ENCODE measurements at regions not wholly inside any gene's neighbourhood (a gene's known extent, or its start where the extent isn't known, plus 50 kb on each side); places are given as distances from the start of the nearest gene placed in this dataset.

DNA sequence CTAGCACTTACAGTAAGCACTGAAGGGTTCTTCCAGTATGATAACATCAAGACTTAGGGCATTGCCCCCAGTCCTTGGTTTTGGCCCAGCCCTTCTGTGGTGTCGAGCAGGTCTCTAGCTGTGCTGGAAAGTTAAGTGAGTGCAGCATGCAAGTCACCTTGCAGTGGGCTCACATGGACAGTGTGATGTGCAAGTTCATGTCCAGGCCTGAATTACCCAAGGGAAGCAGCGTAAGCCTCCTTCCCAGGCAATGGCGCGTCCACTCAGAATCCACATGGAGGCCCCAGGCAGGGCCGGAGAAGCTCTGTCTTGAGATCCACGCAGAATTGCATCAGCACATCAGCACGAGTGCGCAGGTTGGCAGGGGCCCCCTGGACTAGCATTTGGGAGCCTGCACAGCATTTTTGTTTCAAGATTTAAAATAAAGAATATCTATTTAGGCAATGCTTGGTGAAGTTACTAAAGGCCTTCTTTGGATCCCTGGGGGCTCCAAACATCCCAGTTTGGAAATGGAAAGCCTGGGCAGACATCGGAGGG, 108.4 kb upstream of the ALDH1B1 start:
- Histone ChIP-seq H3K36me3 (no peaks in the 10 kb centered on the region), H3K27me3 (replicated peaks in 1 of 7) (no peaks in the 10 kb centered on the region), H3K9me3 (no peaks in the 10 kb centered on the region), H3K4me1 (no peaks in the 10 kb centered on the region), H3K27ac (no peak overlapping the region), H3K4me3 (no peak overlapping the region)
- DNase-seq = no peak
- intact Hi-C loops (cut with DNase I; ENCODE audit: low total_unique reads) = no loop called here
- TF ChIP-seq POLR2AphosphoS5 (IDR thresholded peaks at IDR 0.05) (no peak), POLR2A (IDR thresholded peaks at IDR 0.05) (no peak), CTCF (IDR thresholded peaks at IDR 0.05 in 8 of 11, conservative IDR thresholded peaks at IDR 0.05 in 3 of 11) (no peak)
- WGBS, 5 donors = 75 to 91% (median 84%) methylated on average over 9 of the region's 9 CpGs

DNA sequence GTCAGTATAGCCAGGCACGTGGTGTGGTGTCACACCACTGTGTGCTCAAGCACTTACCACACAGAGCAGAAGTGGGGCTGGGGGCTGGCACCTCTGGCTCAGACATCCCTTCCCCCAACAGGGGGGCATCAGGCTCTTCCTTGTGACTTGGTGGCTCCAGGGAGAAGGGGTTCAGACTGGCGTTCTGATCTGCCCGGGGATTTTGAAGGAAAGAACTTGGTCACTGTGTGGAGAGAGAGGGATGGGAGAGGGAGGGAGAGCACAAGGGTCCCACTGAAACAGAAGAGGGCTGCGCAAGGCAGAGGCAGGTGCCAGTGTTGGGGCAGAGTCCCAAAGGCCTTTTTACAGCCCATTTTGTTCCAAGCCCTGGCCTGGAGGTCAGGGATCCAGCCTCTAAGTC, 109.7 kb upstream of the ALDH1B1 start:
- Histone ChIP-seq H3K27me3 (replicated peaks in 1 of 7) (no peaks in the 10 kb centered on the region), H3K4me3 (no peak overlapping the region), H3K9me3 (no peaks in the 10 kb centered on the region), H3K27ac (no peak overlapping the region), H3K4me1 (no peaks in the 10 kb centered on the region), H3K36me3 (no peaks in the 10 kb centered on the region)
- no peak for TF ChIP-seq POLR2A (IDR thresholded peaks at IDR 0.05)
- no peak for TF ChIP-seq CTCF (IDR thresholded peaks at IDR 0.05 in 8 of 11, conservative IDR thresholded peaks at IDR 0.05 in 3 of 11)
- TF ChIP-seq POLR2AphosphoS5 (IDR thresholded peaks at IDR 0.05) = no peak
- no peak for DNase-seq
- intact Hi-C loops (cut with DNase I; ENCODE audit: low total_unique reads) = no loop called here
- WGBS, 5 donors = 54 to 65% (median 62%) methylated on average over 4 of the region's 4 CpGs

DNA sequence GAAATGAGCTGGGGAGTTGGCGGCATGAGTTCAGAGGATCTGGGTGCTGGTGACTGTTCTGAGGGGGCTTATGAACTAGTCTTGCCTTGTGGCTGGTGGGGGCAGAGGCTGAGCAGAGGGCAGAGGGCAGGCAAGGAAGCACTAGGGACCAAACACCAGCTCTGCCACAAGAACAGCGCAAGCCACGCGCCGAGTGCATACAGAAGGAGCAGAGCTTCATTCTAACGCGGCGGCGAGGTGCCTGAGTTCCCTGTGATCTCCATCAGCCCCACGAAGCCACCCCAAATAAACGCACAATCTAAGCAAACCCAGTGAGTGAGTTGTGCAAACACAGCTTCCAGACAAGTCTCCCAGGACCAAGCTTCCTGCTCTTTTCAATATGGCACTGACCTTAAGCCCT, 110.6 kb upstream of the ALDH1B1 start:
- intact Hi-C loops (cut with DNase I; ENCODE audit: low total_unique reads) = no loop called here
- no peak overlapping the region for H3K27ac ChIP-seq

DNA sequence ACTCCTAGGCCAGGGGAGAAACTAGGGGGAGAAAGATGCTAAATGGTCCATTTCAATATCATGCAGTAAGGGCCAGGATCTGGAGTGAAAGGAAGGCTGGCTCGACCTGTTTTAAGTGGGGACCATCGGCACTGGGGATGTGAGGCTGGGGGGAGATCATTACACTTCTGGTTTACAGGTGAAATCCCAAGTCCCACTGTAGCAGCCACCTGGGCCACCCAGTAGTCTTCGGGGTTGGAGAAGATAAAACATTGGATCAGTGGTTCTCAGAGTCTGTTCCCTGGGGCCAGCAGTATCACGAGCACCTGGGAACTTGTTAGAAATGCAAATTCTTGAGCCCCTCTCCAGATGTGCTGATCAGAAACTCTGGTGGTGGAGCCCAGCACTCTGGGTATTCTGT, 111.3 kb upstream of the ALDH1B1 start:
- Histone ChIP-seq H3K9me3 (no peaks in the 10 kb centered on the region), H3K4me1 (no peaks in the 10 kb centered on the region), H3K27ac (no peak overlapping the region), H3K4me3 (no peak overlapping the region), H3K27me3 (replicated peaks in 1 of 7) (no peaks in the 10 kb centered on the region), H3K36me3 (no peaks in the 10 kb centered on the region)
- DNase-seq = no peak
- intact Hi-C loops (cut with DNase I; ENCODE audit: low total_unique reads) = no loop called here
- TF ChIP-seq POLR2A (IDR thresholded peaks at IDR 0.05) (no peak), CTCF (IDR thresholded peaks at IDR 0.05 in 8 of 11, conservative IDR thresholded peaks at IDR 0.05 in 3 of 11) (no peak), POLR2AphosphoS5 (IDR thresholded peaks at IDR 0.05) (no peak)
- WGBS, 5 donors = 72 to 83% (median 79%) methylated on average over 4 of the region's 4 CpGs

More for the DNA sequence above, 110.6 kb upstream of the ALDH1B1 start:
- H3K27me3 ChIP-seq (replicated peaks in 1 of 7) = no peaks in the 10 kb centered on the region
- DNase-seq = no peak
- WGBS, 5 donors = 89 to 95% (median 91%) methylated on average over 11 of the region's 11 CpGs
- TF ChIP-seq CTCF (IDR thresholded peaks at IDR 0.05 in 8 of 11, conservative IDR thresholded peaks at IDR 0.05 in 3 of 11) = no peak
- no peak for TF ChIP-seq POLR2A (IDR thresholded peaks at IDR 0.05)
- no peak overlapping the region for H3K4me3 ChIP-seq
- no peaks in the 10 kb centered on the region for H3K36me3 ChIP-seq
- no peaks in the 10 kb centered on the region for H3K4me1 ChIP-seq
- no peaks in the 10 kb centered on the region for H3K9me3 ChIP-seq

Measured in spleen (tissue), 11 donors.